GM12892 (cell line): ENCODE measurements at regions not wholly inside any gene's neighbourhood (a gene's known extent, or its start where the extent isn't known, plus 50 kb on each side); places are given as distances from the start of the nearest gene placed in this dataset.

Experiments used
- DNase-seq: peaks from one replicate; pipeline ENCODE4 v3.0.0; 2011; ENCODE audit not compliant: insufficient read length
- FAIRE-seq: peaks from 2 replicates; lab custom pipeline; 2011; peaks lifted over from hg19 to GRCh38; lab: Jason Lieb, UNC
- POLR2A ChIP-seq: IDR thresholded peaks from 2 replicates; pipeline ENCODE4 v1.6.1; 2011; ENCODE audit warnings: low read depth, low read length, control low read depth
- POLR2AphosphoS5 ChIP-seq: IDR thresholded peaks from 2 replicates; pipeline ENCODE4 v1.6.1; 2011; ENCODE audit warnings: low read depth, low read length, control low read depth
- TAF1 ChIP-seq: IDR thresholded peaks from 2 replicates; pipeline ENCODE4 v1.6.1; 2011; ENCODE audit warnings: low read depth, mild to moderate bottlenecking, control low read depth, low read length, borderline replicate concordance

DNA sequence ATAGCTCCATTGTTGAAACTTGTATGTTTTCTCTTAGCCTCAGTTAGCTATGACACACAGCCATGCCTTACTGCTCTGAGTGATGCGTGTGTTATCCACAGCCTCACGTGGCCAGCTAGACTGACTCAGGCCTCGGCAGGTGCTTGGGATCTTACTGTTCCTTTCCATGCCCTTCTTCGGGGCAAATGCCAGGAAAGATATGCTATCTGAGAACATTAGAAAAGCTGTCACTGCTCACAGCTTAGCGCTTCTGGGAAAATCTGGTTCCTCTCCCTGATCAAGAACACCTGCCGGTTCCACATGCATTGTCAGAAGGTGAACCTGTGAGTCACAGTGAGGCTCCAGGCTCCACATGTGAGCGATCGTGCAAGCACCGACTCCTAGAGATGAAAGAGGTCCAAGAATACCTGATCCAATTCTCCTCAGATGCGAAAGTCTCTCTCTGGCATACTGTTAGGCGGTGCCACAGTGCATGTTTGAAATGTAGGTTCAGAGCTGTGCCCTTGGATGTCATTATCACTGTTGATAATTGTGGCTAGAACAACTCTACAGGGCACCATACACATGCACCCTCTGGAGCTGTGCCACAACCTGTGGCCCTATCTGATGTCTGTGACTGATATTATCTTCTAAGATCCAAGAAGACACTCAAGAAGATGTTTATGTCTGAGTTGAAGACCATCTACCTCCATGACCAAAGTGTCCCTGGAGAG is 247.8 kb upstream of the IGFBP3 start:
- TF ChIP-seq POLR2AphosphoS5 = no peak
- TF ChIP-seq TAF1 = no peak
- TF ChIP-seq POLR2A = no peak
- FAIRE-seq (no peak), DNase-seq (no peak)

DNA sequence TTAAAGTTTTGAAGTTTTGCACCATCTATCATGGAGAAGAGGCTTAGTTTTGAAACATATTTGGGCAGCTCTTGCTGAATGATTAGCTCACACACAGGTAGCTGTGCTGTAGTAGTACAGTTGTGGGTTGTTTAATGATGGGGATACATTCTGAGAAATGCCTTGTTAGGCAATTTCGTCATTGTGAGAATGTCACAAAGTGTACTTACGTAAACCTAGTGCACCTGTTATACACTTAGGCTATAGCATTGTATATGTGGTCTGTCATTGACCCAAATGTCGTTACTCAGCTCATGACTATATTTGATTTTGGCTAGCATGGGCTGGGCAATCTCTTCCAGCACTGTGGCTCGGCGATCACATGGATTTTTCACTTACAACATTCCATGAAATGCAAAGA is 247.2 kb upstream of the IGFBP3 start:
- DNase-seq (no peak), FAIRE-seq (no peak)
- no peak for TF ChIP-seq POLR2AphosphoS5
- no peak for TF ChIP-seq POLR2A
- TF ChIP-seq TAF1 = no peak

DNA sequence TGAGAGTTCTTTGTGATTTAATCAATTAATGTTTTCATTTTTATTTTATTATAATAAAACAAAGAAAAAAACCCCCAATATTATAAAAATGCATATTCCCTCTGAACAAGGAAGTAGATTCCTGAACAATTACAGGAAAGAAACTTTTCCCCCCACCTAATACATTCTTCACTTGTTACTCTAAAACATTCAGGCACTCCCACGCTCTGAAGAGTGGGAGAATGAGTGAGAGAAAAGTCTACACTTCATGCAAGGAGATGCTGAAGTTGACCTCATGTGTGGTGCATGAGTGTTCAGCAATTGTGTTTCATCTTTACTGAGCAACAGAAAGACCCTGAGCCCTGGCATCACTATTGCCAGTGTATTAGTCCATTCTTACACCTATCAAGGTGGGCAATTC is 244.2 kb upstream of the IGFBP3 start:
- TF ChIP-seq POLR2A (no peak), POLR2AphosphoS5 (no peak), TAF1 (no peak)
- FAIRE-seq = no peak
- DNase-seq = no peak

DNA sequence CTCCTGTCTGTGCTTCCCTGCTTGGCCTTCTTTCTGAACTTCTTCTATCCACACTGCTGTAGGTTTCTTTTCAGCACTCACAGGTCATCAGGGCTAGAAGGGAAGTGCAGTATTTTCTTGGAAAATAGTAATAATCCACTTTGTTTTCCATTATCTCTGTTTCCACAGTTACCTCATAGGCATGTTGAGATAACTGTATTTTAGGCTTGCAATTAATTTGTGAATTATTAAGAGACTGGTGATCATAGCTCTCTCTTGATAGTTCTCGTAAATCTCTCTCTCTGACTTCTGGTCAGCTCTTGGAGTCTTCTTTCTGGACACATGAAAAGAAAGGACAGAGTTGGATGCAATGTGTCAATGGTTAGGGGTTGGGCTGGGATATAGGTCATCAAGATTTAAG is 243.6 kb upstream of the IGFBP3 start:
- TF ChIP-seq POLR2AphosphoS5 (no peak), POLR2A (no peak), TAF1 (no peak)
- no peak for FAIRE-seq
- DNase-seq = no peak

DNA sequence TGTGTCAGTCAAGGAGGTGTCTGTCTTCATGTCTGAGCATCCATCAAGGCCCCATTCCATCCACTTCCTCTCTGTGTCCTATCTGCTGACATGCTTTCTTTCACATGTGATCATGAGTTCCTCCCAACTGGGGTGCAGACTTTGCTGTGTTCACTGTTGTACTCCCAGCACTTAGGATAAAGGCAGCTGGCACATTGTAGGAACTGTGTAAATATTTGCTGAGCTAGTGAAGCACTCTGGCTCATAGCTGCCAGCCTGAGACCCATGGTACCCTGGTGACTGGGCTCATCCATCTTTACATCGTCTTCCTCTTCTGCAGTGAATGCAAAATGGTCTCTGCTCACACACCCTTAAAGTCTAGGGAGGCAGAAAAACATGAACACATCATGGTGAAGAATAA is 242.2 kb upstream of the IGFBP3 start:
- no peak for FAIRE-seq
- no peak for TF ChIP-seq POLR2A
- no peak for TF ChIP-seq TAF1
- TF ChIP-seq POLR2AphosphoS5 = no peak
- DNase-seq = no peak

DNA sequence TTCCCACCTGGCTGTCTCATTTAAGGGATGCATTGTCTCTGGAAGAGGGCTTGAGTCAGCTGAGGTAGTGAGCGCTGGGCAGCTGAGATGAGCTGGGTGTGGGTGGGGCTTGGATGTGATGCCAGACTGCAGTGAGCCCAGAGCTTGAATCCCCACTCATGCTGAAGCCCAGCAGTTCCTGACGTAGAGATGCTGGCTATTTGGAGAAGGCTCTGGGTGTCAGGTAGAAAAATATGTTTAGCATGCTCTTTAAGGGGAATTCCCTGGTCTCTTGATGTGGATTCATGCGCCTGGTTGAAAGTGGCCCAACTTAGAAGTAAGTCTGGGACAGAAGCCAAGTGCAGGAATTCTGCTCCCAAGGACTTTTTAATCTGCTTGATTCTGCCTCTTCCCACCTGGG is 241.5 kb upstream of the IGFBP3 start:
- FAIRE-seq = no peak
- TF ChIP-seq POLR2A (no peak), POLR2AphosphoS5 (no peak), TAF1 (no peak)
- DNase-seq = no peak

DNA sequence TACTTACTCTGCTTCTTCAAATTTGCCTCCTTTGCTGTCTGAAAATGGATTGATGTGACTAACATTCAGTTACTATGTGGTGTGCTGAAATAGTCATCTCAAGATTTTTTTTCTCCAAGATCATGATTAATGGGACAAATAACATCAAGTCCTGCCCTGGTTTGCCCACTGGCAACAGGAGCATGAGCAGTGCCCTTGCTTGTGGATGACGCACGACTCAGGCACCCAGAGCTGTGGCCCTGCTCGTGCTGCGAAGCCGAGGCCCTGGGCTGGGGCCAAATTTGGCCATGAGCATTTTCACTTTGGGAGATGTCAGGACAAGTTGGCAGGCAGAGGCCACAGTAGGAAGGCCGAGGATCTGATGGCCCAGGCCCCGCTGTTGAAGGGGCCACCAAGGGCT is 239.8 kb upstream of the IGFBP3 start:
- DNase-seq (no peak), FAIRE-seq (no peak)
- TF ChIP-seq TAF1 (no peak), POLR2A (no peak), POLR2AphosphoS5 (no peak)

DNA sequence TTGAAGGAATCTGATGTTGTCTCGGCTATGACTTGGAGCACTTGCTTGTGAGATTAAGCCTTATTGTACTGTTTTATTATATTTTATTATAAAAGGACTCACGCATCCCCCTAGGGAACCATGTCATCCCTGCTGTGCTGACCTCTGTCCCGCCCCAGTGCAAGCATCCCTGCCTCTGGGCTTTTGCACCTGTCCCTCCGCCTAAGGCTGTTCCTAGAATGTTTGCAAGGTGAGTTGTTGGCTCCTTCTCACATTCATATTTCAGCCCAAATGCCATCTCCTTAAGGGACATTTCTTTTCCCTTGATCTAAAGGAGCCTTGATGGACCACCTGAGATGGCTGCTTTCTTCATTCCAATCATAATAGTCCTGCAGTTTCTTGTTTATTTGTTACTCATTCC is 236.9 kb upstream of the IGFBP3 start:
- DNase-seq (no peak), FAIRE-seq (no peak)
- TF ChIP-seq POLR2A (no peak), TAF1 (no peak)

DNA sequence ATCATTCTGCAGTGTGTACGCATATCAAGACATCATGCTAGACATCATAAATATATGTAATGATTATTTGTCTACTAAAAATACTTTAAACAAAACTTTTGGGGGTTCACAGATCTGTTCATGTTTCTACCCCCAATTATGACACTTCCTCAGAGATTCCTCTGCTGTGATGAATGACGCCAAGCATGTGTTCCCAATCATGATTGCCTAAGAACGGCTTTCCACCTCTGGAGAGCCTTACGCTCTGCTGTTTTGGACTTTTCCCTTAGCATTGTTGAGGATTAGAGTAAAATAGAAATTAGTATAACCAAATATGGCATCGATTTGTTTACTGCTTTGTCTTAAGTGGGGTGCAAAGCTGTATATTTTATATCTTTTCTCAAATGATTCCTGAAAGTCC is 236.3 kb upstream of the IGFBP3 start:
- no peak for FAIRE-seq
- TF ChIP-seq TAF1 = no peak
- no peak for TF ChIP-seq POLR2A
- TF ChIP-seq POLR2AphosphoS5 = no peak
- DNase-seq = no peak

DNA sequence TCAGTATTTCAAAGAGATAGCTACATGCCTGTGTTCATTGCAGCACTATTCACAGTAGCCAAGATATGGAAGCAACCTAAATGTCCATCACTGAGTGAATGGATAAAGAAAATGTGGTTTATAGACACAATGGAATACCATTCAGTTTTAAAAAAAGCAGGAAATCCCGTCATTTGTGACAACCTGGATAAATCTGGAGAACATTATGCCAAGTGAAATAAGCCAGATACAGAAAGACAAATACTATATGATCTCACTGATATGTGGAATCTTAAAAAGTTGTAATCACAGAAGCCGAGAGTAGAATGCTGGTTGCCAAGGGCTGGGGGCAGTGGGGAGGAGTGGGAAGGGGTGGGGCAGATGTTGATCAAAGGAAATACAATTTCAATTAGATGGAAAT is 235.8 kb upstream of the IGFBP3 start:
- FAIRE-seq (peak; percentile 9), DNase-seq (no peak)
- TF ChIP-seq POLR2AphosphoS5 = no peak
- no peak for TF ChIP-seq TAF1
- no peak for TF ChIP-seq POLR2A

DNA sequence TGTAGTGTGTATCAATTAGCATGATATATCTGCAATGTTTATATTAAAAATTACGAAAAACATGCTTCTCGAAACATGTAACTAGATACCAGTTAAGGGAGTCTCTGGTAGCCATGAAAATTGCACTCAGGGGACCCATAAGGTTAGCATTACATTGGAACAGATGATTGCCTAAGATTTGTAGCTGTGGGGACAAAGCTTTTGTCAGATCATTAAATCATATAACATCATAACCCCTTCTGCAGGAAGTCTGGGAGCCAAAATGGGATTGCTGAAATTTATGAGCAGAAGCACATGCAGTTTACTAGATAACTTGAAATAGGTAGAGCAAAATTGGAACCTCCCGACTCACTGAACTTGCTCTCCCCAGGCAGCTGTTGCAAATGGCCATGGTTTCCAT is 235.0 kb upstream of the IGFBP3 start:
- no peak for DNase-seq

DNA sequence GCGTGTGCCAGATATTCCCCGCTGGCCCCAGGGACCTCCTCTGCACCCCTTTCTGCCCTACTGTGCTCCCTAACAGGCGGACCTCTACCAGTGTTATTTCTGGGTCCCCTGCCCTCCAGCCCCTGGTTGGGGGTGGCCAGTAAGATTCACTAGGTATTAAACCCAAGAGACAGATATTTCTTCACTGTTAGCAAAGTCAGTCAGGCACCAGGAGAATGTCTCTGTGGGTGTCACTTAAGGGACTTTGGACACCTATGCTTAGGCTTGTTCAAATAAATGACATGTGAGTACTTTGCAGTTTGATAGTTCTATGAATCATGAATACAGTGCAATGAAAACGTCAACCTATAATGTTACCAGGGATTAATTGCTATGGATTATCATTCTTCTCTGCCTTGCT is 234.3 kb upstream of the IGFBP3 start:
- no peak for FAIRE-seq
- DNase-seq = no peak
- TF ChIP-seq POLR2AphosphoS5 (no peak), POLR2A (no peak), TAF1 (no peak)

More for the DNA sequence above, 235.0 kb upstream of the IGFBP3 start:
- FAIRE-seq = no peak
- TF ChIP-seq POLR2AphosphoS5 (no peak), TAF1 (no peak), POLR2A (no peak)
